HG03039 (cell line): ENCODE measurements at regions not wholly inside any gene's neighbourhood (a gene's known extent, or its start where the extent isn't known, plus 50 kb on each side); places are given as distances from the start of the nearest gene placed in this dataset.
"Not testable (repeated sequence)": the region's sequence is repeated elsewhere in the genome, so short reads cannot be mapped to it uniquely, and the experiment has no call there.

Source experiments
- ATAC-seq: cut with Tn5 transposase; IDR thresholded peaks from one replicate; pipeline ENCODE4 v1.9.1; 2021; ENCODE audit warnings: mild to moderate bottlenecking, moderate library complexity; ENCODE audit not compliant: unreplicated experiment

DNA sequence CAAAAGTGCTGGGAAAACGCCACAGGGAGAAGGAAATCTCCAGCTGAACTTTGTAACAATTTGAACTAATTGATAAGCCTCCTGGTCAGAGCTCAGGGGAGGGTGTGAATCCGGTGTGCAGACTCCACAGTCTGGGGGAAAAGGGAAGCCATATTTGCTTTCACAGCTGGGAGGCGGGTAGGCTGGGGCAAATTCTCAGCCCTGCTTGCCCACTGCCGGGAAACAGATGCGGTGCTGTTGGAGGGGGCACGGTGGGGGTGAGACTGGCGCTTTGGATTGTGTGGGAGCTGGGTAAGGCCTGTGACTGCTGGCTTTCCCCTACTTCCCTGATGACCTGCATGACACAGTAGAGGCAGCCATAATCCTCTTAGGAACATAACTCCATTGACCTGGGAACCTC, 134.8 kb downstream of the ADCYAP1 start:
- ATAC-seq = no peak

GRCh38 chr18:1043039-1043438, 138.4 kb downstream of the ADCYAP1 start:
- not testable (repeated sequence) for ATAC-seq

DNA sequence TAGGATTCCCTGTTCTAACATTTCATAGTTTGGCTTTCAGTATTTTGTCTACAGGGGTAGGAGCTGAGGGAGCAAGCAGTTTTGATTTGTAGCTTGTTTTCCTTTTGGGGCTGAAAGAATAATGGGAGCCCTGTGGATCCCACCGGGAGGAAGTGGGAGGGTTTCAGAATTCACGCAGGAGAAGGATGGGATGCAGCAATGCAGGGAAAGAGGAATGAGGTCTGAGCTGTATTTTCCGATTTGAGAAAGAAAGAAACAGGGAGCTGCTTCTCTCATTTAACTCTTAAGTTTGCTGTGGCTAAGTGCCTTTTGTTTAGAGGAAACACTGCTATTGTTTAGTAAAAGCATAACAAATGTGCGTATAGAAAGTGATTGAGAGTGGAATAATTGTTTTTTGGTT, 141.0 kb downstream of the ADCYAP1 start:
- ATAC-seq = no peak

DNA sequence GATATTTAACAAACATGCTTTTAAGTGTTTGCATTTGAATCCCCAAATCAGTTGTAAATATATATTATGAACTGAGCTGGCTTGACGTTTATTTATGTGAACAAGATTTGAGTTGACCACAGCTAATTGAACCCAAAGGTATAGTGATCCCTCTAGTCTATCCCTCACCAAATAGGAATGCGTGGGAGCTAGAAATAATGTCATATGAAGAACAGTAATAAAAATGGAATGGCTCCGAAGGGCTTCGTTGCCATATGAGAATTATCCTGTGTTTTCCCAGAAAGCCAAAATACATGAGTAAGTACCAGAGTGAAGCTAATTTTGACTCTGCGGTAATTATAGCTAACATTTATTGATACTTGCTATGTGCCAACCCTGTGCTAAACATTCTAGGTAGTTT, 142.7 kb downstream of the ADCYAP1 start:
- ATAC-seq = no peak

- ATAC-seq = no peak
These were observed 143.4 kb downstream of the ADCYAP1 start for GRCh38 chr18:1048032-1048431.

GRCh38 chr18:1049173-1049572, 144.5 kb downstream of the ADCYAP1 start:
- no peak for ATAC-seq

DNA sequence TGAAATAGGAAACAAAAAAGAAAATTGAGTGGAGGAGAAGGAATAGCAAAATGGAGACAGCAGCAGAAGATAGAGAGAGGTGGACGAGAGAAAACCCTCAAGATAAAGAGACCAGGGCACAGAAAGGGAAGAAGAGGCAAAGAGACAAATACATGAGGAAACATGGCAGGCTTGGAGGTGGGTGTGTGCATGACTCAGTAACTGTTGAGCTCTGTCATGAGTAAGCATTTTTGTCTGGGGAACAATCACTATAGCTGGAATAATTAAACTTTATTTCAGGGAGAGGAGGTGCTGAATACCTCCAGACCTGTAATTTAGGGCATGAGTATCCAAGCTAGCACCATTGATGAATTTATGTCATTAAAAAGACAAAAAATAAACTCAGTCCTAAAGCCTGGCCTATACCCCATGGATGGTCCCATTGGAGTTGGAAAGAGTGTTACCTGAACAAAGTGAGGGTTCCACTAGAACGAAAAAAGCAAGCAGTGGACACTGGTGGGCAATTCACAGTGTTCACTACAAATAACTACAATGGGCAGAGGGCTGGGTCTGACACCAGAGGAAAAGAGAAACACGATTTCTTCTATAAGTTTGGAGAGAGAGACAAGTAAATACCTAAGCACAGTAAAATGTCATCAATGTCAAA, 145.5 kb downstream of the ADCYAP1 start:
- ATAC-seq = no peak

GRCh38 chr18:1052301-1052700, 147.6 kb downstream of the ADCYAP1 start:
- no peak for ATAC-seq

GRCh38 chr18:1053331-1054315, 149.0 kb downstream of the ADCYAP1 start:
- ATAC-seq = no peak

- no peak for ATAC-seq
These were observed 151.7 kb downstream of the ADCYAP1 start for GRCh38 chr18:1056404-1056803.

DNA sequence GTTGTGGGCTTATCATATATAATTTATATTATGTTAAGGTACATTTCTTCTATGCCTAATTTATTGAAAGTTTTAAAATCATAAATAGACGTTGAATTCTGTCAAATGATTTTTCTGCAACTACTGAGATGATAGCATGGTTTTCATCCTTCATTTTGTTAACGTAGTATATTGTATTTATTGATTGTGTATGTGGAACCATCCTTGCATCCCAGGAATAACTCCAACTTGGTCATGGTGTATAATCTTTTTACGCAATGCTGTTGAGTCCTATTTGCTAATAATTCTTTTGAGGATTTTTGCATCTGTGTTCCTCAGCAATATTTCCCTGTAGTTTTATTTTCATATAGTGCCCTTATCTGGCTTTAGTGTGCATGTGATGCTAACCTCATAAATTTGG, 152.7 kb downstream of the ADCYAP1 start:
- no peak for ATAC-seq

DNA sequence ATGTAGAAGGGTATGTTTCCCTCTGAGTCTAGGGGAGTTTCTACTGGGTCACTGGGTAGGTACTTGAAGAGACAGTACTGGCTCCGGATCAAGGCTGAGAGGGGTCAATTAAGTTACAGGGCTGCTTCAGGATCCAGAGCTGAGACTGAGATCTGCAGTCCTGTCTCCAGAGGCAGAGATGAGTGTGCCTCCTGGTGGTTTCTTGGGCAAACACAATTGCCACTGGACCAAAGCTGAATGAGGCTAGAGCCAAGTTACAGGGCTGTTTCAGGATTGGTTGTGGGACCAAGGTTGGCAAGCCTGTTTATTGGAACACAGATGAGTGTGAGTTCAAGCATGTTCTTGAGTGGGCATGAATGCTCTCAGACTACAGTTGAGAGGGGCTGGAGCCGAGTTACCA, 157.9 kb downstream of the ADCYAP1 start:
- no peak for ATAC-seq

DNA sequence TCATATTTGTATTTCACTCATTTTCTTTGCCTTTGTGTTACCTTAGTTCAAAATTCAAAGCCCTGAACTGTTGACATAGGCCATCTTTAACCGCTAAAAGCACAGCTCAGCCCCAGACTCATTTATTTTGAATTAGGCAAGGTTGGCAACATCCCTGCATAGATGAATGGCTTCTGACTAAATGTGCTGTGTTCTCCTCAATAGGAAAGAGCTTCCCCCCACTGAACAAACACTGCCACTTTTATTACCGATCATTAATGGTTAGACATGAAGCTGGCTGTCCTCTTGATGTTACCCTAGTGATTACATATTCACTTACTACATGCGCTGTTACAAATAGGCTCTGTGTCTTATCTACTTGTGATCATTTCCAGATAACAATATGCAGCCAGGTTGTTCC, 170.7 kb downstream of the ADCYAP1 start:
- no peak for ATAC-seq

DNA sequence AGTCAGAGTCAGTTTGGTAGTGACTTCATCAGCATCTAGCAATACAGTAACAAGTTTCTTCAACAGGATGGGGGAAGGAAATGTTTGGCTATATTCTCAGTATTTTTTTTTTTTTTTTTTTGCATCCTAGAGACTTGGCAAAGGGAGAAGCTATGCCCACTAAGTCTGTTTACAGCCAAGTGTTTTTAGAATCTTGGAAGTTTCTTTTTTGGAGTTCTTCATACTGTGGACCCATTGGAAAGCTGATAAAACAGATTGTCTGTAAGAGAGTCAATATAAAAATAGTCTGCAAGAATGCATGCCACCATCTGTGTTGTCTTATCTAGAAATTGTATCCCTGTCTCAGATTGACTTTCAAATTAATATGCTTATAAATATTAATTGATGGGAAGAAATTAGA, 171.2 kb downstream of the ADCYAP1 start:
- ATAC-seq = no peak

DNA sequence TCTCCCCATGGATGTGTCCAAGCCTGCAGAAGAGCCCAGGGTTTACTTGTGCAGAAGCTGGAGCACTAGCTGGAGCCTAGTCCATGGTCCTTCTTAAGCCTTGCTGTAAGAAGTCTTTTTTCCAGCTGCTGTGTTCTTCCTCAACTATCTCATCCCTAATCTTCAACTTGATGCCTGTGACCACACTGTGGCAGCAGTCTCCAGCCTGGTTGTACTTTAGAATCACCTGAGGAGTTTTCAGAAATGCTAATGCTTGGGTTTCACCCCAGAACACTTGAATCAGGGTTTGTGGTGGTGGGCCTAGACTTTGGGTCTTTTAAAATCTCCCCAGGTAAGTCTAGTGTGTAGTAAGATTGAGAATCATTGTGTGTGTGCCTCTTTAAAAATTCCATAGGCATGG, 173.6 kb downstream of the ADCYAP1 start:
- no peak for ATAC-seq

- not testable (repeated sequence) for ATAC-seq
These were observed 179.0 kb downstream of the ADCYAP1 start for GRCh38 chr18:1083675-1084074.

DNA sequence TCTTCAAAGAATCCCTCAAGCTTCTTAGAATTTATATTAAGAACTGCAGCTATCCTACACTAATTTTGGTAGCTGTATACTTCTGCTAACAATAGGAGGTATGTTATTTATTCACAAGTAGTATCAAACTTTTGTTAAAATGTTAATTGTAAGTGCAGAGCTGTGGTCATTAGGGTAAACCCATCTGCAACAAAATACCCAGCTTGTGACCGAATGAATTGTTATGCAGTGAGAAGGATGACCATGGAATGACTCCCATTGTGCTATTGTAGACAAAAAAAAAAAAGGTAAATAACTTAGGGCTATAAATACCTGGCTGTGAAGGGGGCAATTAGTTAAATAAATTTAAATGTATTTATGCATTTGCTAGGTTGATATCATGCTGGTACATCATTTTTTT, 186.1 kb downstream of the ADCYAP1 start:
- no peak for ATAC-seq

- no peak for ATAC-seq
These were observed 187.6 kb downstream of the ADCYAP1 start for GRCh38 chr18:1092228-1092627.

- no peak for ATAC-seq
These were observed 189.7 kb downstream of the ADCYAP1 start for GRCh38 chr18:1094409-1094808.

GRCh38 chr18:1097991-1098735, 193.5 kb downstream of the ADCYAP1 start:
- not testable (repeated sequence) for ATAC-seq

- no peak for ATAC-seq
These were observed 198.2 kb downstream of the ADCYAP1 start for GRCh38 chr18:1102848-1103247.
